GM18498 (cell line): ENCODE measurements at regions not wholly inside any gene's neighbourhood (a gene's known extent, or its start where the extent isn't known, plus 50 kb on each side); places are given as distances from the start of the nearest gene placed in this dataset.
"Not testable (repeated sequence)": the region's sequence is repeated elsewhere in the genome, so short reads cannot be mapped to it uniquely, and the experiment has no call there.

ENCODE experiments used
- ATAC-seq: cut with Tn5 transposase; IDR thresholded peaks from one replicate; pipeline ENCODE4 v1.9.1; 2021; ENCODE audit warnings: mild to moderate bottlenecking, moderate library complexity; ENCODE audit not compliant: unreplicated experiment

- no peak for ATAC-seq
These were observed 680.6 kb upstream of the C16orf82 start for GRCh38 chr16:26386096-26386495.

- ATAC-seq, result no peak
These were observed 674.9 kb upstream of the C16orf82 start for GRCh38 chr16:26391833-26392232.

- ATAC-seq, result no peak
These were observed 672.3 kb upstream of the C16orf82 start for GRCh38 chr16:26394409-26394808.

GRCh38 chr16:26395700-26396099 is 671.0 kb upstream of the C16orf82 start:
- no peak for ATAC-seq

GRCh38 chr16:26396511-26397235 is 670.1 kb upstream of the C16orf82 start:
- no peak for ATAC-seq

- ATAC-seq, result no peak
These were observed 652.9 kb upstream of the C16orf82 start for GRCh38 chr16:26413780-26414179.

GRCh38 chr16:26419458-26419857 is 647.3 kb upstream of the C16orf82 start:
- ATAC-seq, result not testable (repeated sequence)

GRCh38 chr16:26430618-26431017 is 636.1 kb upstream of the C16orf82 start:
- no peak for ATAC-seq

- no peak for ATAC-seq
These were observed 632.9 kb upstream of the C16orf82 start for GRCh38 chr16:26433807-26434206.

- ATAC-seq, result no peak
These were observed 625.5 kb upstream of the C16orf82 start for GRCh38 chr16:26441178-26441577.

GRCh38 chr16:26442321-26442720 is 624.4 kb upstream of the C16orf82 start:
- ATAC-seq, result no peak

- ATAC-seq, result no peak
These were observed 619.2 kb upstream of the C16orf82 start for GRCh38 chr16:26447570-26447969.

GRCh38 chr16:26453215-26453614 is 613.5 kb upstream of the C16orf82 start:
- no peak for ATAC-seq

GRCh38 chr16:26454102-26454501 is 612.6 kb upstream of the C16orf82 start:
- no peak for ATAC-seq

GRCh38 chr16:26456074-26456473 is 610.7 kb upstream of the C16orf82 start:
- ATAC-seq, result no peak

- no peak for ATAC-seq
These were observed 609.6 kb upstream of the C16orf82 start for GRCh38 chr16:26457095-26457494.

GRCh38 chr16:26457882-26458281 is 608.8 kb upstream of the C16orf82 start:
- ATAC-seq, result no peak

- ATAC-seq, result no peak
These were observed 602.0 kb upstream of the C16orf82 start for GRCh38 chr16:26464576-26465266.

- ATAC-seq, result not testable (repeated sequence)
These were observed 592.3 kb upstream of the C16orf82 start for GRCh38 chr16:26474405-26474804.

GRCh38 chr16:26475596-26475995 is 591.1 kb upstream of the C16orf82 start:
- ATAC-seq, result no peak

- ATAC-seq, result no peak
These were observed 575.5 kb upstream of the C16orf82 start for GRCh38 chr16:26491101-26491670.

GRCh38 chr16:26491962-26492361 is 574.8 kb upstream of the C16orf82 start:
- ATAC-seq, result no peak
